Activated CD4-positive, alpha-beta T cell treated with anti-CD3 and anti-CD28 coated beads, Interleukin-2, amount 50 U/mL, for 24 hours (primary cell): ENCODE measurements at regions not wholly inside any gene's neighbourhood (a gene's known extent, or its start where the extent isn't known, plus 50 kb on each side); places are given as distances from the start of the nearest gene placed in this dataset.
"Not testable (repeated sequence)": the region's sequence is repeated elsewhere in the genome, so short reads cannot be mapped to it uniquely, and the experiment has no call there.

Source experiments
- DNase-seq, 2 donors: peaks; one replicate each; pipeline ENCODE4 v3.0.0-alpha.2; 2020; ENCODE audit warnings: low read depth in 1 of 2, low spot score in 1 of 2

DNA sequence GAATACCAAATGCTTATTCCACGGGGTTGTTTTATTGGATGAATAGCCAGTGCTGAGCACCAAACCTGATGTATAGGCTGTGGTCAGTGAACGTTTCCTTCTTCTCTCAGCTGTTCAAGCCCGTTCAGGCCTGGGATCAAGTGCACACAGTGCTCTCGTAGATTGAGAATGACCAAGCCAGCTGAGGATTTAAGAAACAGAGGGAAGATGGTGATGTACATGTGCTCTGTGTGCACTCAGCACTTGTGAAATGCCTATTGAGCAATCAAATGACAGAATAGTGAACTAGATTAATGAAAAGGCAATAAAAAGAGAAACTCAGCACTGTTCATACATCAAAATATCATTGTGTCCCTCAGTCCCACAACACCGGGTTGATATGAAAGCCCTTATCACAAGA lies 302.5 kb downstream of the BMPER start:
- no peak for DNase-seq

DNA sequence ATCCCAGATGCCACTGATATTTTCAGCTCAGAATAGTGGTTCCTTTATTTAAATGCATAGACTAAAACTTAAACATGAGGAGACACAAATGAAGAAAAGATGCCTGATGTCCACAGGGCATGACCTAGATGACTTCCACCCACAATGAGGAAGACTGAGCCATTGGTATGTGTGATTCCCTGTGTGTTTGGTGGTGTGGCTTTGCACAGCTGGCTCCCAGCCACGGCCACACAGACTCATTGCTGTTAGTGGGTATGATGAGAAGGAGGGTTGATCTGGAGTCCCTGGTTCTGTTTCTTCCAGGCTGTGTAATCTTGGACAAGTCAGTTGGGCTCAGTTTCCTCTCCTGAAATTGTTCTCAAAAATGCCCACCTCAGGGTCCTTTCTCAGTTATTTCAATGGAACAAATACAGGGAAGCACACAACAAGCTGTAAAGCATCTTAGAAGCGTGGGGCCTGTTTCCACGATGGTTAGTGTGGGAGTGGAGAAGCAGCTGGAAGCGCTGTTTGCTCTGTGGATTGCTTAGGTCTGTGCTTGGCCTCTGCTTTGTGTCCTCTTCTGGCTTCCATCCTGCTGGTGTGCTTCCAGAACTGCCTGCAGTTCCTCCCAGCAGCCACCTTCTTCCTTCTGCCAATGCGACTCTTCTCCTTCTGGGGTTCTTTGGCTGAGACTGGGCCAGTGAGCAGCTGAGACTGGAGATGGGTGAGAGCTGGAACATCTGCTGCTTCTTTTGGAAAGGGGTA lies 303.7 kb downstream of the BMPER start:
- no peak for DNase-seq

DNA sequence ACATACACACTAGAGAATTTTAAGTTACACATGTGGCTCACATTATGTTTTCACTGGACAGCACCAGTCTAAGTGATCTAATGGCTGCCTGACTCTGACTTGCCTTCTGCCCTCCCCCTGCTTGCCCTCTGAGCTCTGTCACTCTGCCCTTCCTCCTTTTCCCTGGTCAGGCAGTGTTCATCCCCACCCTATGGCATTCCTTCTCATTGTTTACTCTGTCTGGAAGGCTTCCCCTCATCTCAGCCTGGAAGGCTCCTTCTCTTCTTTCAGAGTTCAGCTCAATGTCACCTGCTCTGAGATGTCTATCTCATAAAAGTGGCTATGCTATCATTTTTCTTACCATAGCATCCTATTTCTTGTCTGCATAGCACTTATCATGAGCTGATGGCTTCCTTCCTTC lies 305.7 kb downstream of the BMPER start:
- no peak for DNase-seq

GRCh38 chr7:34217972-34218371 lies 312.6 kb downstream of the BMPER start:
- DNase-seq: no peak

- no peak for DNase-seq
Measured at GRCh38 chr7:34219153-34219718, 313.9 kb downstream of the BMPER start.

GRCh38 chr7:34220506-34221185 lies 315.3 kb downstream of the BMPER start:
- DNase-seq: no peak

DNA sequence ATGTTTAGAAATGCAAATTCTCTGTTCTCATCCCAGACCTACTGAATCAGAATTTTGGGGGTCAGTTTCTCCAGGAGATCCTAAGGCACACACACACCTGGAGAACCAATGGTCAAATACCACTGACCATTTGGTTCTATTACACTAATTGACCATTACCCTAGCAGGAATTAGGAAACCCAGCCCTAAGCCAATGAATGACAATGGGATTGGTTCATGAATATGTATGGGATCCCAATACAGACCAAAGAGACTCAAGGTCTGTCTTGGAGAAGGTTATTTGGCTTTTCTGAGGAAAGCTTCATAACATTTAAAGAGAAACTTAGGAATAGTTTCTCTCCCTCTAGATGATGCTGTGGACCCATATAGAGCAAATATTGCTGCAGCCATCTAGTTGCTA lies 317.0 kb downstream of the BMPER start:
- no peak for DNase-seq

DNA sequence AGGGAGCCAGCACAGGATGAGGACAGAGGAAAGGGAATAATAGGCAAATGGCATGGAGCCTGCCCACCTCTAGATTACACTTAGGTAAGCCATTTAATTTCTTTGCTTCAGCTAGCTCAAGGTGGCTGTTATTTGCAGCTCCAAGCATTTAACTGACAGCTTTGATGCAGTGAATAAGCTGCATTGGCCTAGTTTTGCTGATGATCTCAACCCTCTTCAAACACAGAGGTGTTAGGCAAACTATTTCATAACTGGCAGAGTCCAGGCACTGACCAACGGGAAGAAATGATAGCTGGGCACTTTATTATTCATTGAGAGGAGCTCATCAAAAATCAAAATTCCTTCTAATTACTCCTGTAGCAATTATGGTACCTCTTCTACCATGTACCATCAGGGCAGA lies 317.4 kb downstream of the BMPER start:
- no peak for DNase-seq

- DNase-seq: no peak
Measured at GRCh38 chr7:34224281-34224680, 318.9 kb downstream of the BMPER start.

DNA sequence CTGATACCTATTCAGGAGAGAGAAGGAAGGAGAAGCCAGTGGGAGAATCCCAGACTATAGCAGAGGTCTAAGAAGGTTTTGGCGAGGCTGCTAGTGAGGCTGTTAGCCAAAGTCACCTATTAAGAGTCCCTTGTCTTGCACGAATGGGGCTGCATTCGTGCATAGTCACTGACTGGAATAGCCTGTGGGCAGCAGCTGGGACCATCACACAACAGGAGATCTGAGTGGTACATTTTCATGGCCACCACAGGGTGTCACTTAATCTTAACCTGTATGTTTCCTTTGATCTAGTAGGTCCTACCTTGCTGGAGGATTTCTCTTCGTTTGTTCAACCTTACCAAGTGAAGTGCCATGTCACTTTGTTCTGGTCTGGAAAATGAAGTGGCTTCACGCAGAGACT lies 319.9 kb downstream of the BMPER start:
- no peak for DNase-seq

DNA sequence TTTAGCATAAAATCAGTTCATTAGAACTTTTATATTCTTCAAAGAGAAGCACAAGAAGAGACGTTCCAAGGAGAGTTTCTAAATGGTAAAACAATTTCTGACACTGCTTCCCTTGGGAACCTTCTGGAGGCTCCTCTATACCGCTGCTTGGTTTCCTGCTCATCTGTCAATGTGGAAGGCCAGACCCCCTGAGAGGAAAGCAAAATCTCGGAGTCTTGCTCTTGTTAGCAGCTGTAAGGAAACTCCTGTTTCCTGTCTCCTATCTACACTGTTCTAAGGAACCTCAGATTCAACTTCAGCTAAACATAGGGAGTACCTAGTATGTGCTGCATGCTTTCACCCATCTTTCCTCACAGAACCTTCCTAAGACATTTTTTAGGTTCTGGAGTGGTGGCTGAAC lies 322.2 kb downstream of the BMPER start:
- DNase-seq: no peak

- DNase-seq: not testable (repeated sequence)
Measured at GRCh38 chr7:34235101-34235500, 329.8 kb downstream of the BMPER start.

GRCh38 chr7:34236057-34236456 lies 330.7 kb downstream of the BMPER start:
- DNase-seq: no peak

DNA sequence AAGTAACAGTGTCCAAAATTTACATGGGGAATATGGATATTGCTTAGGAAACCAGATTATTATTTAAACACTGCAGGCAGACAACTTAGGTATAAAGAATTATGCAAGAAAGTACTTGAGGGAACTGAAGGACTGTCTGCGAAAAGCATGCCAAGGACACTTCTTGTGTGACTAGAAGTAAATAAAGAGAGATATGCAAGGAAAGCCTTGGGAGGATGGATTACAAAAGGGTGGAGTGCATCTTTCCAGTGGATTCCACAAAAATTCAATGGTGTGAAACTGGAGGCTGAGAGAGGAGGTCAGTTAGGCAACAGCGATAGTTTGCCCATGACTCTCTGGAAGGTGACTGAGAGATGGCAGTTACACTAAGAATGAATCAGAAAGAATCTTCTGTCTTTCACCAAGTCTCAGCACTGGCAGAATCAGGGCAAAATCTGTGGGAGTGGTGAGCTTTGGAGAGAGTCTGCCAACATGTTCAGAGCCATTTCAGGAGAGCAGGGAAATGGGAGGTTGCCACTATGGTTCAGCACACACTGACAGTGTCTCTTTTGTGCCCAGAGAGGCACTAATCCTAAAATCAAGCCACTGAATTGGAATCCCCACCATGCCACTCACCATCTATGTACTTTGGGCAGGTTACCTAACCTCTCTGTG lies 331.6 kb downstream of the BMPER start:
- no peak for DNase-seq

- DNase-seq: no peak
Measured at GRCh38 chr7:34237493-34237849, 332.1 kb downstream of the BMPER start.

DNA sequence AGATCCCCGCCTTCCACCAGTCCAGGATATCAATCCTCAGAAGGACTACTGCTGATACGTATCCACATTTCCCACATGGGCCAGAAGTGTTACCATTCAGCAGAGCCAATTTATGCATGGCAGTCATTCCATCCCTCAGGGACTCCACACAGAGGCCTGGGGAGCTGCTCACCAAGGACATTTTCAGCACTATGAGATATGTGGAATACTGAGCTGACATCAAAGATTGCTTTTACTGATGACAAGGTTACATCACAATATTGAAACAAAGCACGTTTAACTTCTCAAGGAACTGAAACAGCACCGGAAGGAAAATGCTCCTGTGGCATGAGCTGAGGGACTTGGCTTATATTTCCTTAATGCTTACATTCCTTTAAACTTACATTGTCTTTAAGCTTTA lies 335.1 kb downstream of the BMPER start:
- no peak for DNase-seq

- no peak for DNase-seq
Measured at GRCh38 chr7:34242391-34242790, 337.1 kb downstream of the BMPER start.

DNA sequence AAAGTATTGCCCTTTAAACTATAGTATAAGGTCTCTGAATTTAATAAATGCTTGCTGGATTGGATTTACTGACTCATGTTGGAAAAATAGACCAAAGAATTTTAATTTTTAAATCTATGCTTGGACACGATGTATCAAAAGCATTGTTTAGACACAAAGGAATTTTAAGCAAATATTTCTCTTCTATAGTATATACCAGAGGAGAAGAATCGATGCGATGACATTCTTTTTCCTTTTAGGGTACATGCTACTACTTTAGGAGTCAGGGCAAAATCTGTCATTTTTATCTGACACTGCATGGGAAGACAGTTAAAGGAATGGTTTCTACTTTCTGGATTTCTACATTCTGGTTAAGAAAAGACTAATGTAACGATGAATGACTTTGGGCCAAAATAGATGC lies 339.9 kb downstream of the BMPER start:
- no peak for DNase-seq

- no peak for DNase-seq
Measured at GRCh38 chr7:34247468-34247867, 342.1 kb downstream of the BMPER start.

- no peak for DNase-seq
Measured at GRCh38 chr7:34249192-34249591, 343.9 kb downstream of the BMPER start.

GRCh38 chr7:34260279-34260678 lies 354.9 kb downstream of the BMPER start:
- DNase-seq: no peak

DNA sequence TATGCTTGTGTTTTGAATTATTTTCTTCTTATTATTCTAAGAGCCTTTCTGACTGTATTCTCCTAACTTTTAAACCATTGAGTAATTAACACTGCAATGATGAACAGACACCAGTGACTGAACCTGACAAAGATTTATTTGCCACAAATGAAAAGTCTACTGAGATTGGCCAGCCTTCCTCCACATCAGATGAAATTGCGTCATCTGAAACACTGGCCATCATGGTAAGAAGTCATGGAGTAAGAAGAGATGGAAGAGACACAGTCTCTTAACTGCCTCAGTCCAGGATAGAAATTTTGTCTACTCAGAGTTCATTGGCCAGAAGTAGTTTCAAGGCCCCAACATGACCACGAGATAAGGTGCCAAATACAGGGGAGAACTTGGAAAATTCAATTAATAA lies 357.8 kb downstream of the BMPER start:
- DNase-seq: no peak
